ENCODE measurements at regions not wholly inside any gene's neighbourhood (a gene's known extent, or its start where the extent isn't known, plus 50 kb on each side); places are given as distances from the start of the nearest gene placed in this dataset.
A peak's percentile ranks its signal among the peaks of the same experiment; 100 is the strongest.
"Not testable (repeated sequence)": the region's sequence is repeated elsewhere in the genome, so short reads cannot be mapped to it uniquely, and the experiment has no call there.

GRCh38 chr16:33913601-33914000 is 454.2 kb downstream of the TP53TG3F start:
- H3K4me1 Mint-ChIP-seq; DNase-seq; H3K27me3 Mint-ChIP-seq; H3K27ac Mint-ChIP-seq; H3K9me3 Mint-ChIP-seq; H3K36me3 Mint-ChIP-seq (ENCODE audit: low read depth); intact Hi-C loops (cut with micrococcal nuclease); H3K4me3 Mint-ChIP-seq: not testable (repeated sequence)

GRCh38 chr16:33920761-33921545 is 461.5 kb downstream of the TP53TG3F start:
- H3K27ac Mint-ChIP-seq; H3K27me3 Mint-ChIP-seq; H3K4me1 Mint-ChIP-seq; intact Hi-C loops (cut with micrococcal nuclease); H3K9me3 Mint-ChIP-seq; H3K4me3 Mint-ChIP-seq; DNase-seq; H3K36me3 Mint-ChIP-seq (ENCODE audit: low read depth): not testable (repeated sequence)

GRCh38 chr16:33922914-33923313 is 463.5 kb downstream of the TP53TG3F start:
- H3K4me1 Mint-ChIP-seq; H3K27me3 Mint-ChIP-seq; H3K27ac Mint-ChIP-seq; intact Hi-C loops (cut with micrococcal nuclease); H3K9me3 Mint-ChIP-seq; H3K4me3 Mint-ChIP-seq; H3K36me3 Mint-ChIP-seq (ENCODE audit: low read depth); DNase-seq: not testable (repeated sequence)

GRCh38 chr16:33928026-33928425 is 468.6 kb downstream of the TP53TG3F start:
- H3K27me3 Mint-ChIP-seq; intact Hi-C loops (cut with micrococcal nuclease); H3K9me3 Mint-ChIP-seq; H3K4me1 Mint-ChIP-seq; H3K27ac Mint-ChIP-seq; DNase-seq; H3K36me3 Mint-ChIP-seq (ENCODE audit: low read depth); H3K4me3 Mint-ChIP-seq: not testable (repeated sequence)

- H3K4me1 Mint-ChIP-seq; H3K36me3 Mint-ChIP-seq (ENCODE audit: low read depth); H3K4me3 Mint-ChIP-seq; DNase-seq; H3K27me3 Mint-ChIP-seq; H3K27ac Mint-ChIP-seq; intact Hi-C loops (cut with micrococcal nuclease); H3K9me3 Mint-ChIP-seq: not testable (repeated sequence)
Observed at GRCh38 chr16:33932191-33932590, 472.8 kb downstream of the TP53TG3F start.

GRCh38 chr16:33933039-33933438 is 473.6 kb downstream of the TP53TG3F start:
- H3K9me3 Mint-ChIP-seq; H3K27ac Mint-ChIP-seq; DNase-seq; intact Hi-C loops (cut with micrococcal nuclease); H3K4me1 Mint-ChIP-seq; H3K4me3 Mint-ChIP-seq; H3K36me3 Mint-ChIP-seq (ENCODE audit: low read depth); H3K27me3 Mint-ChIP-seq: not testable (repeated sequence)

- H3K36me3 Mint-ChIP-seq (ENCODE audit: low read depth); H3K4me1 Mint-ChIP-seq; H3K9me3 Mint-ChIP-seq; H3K27ac Mint-ChIP-seq; H3K27me3 Mint-ChIP-seq; H3K4me3 Mint-ChIP-seq; intact Hi-C loops (cut with micrococcal nuclease); DNase-seq: not testable (repeated sequence)
Observed at GRCh38 chr16:33935766-33936165, 476.4 kb downstream of the TP53TG3F start.

GRCh38 chr16:33938097-33938496 is 478.7 kb downstream of the TP53TG3F start:
- not testable (repeated sequence) for DNase-seq, H3K27ac Mint-ChIP-seq

GRCh38 chr16:33961536-33961935 is 502.1 kb downstream of the TP53TG3F start:
- H3K4me3 Mint-ChIP-seq; H3K4me1 Mint-ChIP-seq; H3K9me3 Mint-ChIP-seq; H3K36me3 Mint-ChIP-seq (ENCODE audit: low read depth); intact Hi-C loops (cut with micrococcal nuclease); H3K27me3 Mint-ChIP-seq; H3K27ac Mint-ChIP-seq: not testable (repeated sequence)
- DNase-seq = peak; percentile 55

More at GRCh38 chr16:33938097-33938496, 478.7 kb downstream of the TP53TG3F start:
- intact Hi-C loops (cut with micrococcal nuclease); H3K9me3 Mint-ChIP-seq; H3K27me3 Mint-ChIP-seq; H3K4me3 Mint-ChIP-seq; H3K4me1 Mint-ChIP-seq; H3K36me3 Mint-ChIP-seq (ENCODE audit: low read depth): not testable (repeated sequence)

GRCh38 chr16:33965534-33965933 is 506.1 kb downstream of the TP53TG3F start:
- H3K4me1 Mint-ChIP-seq; DNase-seq; H3K9me3 Mint-ChIP-seq; H3K4me3 Mint-ChIP-seq; H3K27ac Mint-ChIP-seq; intact Hi-C loops (cut with micrococcal nuclease); H3K36me3 Mint-ChIP-seq (ENCODE audit: low read depth); H3K27me3 Mint-ChIP-seq: not testable (repeated sequence)

- H3K4me1 Mint-ChIP-seq; H3K27ac Mint-ChIP-seq; H3K36me3 Mint-ChIP-seq (ENCODE audit: low read depth); DNase-seq; H3K4me3 Mint-ChIP-seq; intact Hi-C loops (cut with micrococcal nuclease); H3K9me3 Mint-ChIP-seq; H3K27me3 Mint-ChIP-seq: not testable (repeated sequence)
Observed at GRCh38 chr16:33966855-33967254, 507.4 kb downstream of the TP53TG3F start.

GRCh38 chr16:33974557-33974956 is 515.1 kb downstream of the TP53TG3F start:
- H3K27ac Mint-ChIP-seq; DNase-seq; H3K4me3 Mint-ChIP-seq; H3K4me1 Mint-ChIP-seq; H3K36me3 Mint-ChIP-seq (ENCODE audit: low read depth); H3K27me3 Mint-ChIP-seq; intact Hi-C loops (cut with micrococcal nuclease); H3K9me3 Mint-ChIP-seq: not testable (repeated sequence)

GRCh38 chr16:33975744-33976143 is 516.3 kb downstream of the TP53TG3F start:
- H3K9me3 Mint-ChIP-seq; H3K27me3 Mint-ChIP-seq; H3K4me1 Mint-ChIP-seq; H3K36me3 Mint-ChIP-seq (ENCODE audit: low read depth); H3K4me3 Mint-ChIP-seq; H3K27ac Mint-ChIP-seq; intact Hi-C loops (cut with micrococcal nuclease); DNase-seq: not testable (repeated sequence)

- H3K36me3 Mint-ChIP-seq (ENCODE audit: low read depth); DNase-seq; H3K27ac Mint-ChIP-seq; intact Hi-C loops (cut with micrococcal nuclease); H3K9me3 Mint-ChIP-seq; H3K4me3 Mint-ChIP-seq; H3K4me1 Mint-ChIP-seq; H3K27me3 Mint-ChIP-seq: not testable (repeated sequence)
Observed at GRCh38 chr16:33976521-33976920, 517.1 kb downstream of the TP53TG3F start.

- H3K9me3 Mint-ChIP-seq; H3K27ac Mint-ChIP-seq; H3K4me1 Mint-ChIP-seq; H3K36me3 Mint-ChIP-seq (ENCODE audit: low read depth); DNase-seq; intact Hi-C loops (cut with micrococcal nuclease); H3K27me3 Mint-ChIP-seq; H3K4me3 Mint-ChIP-seq: not testable (repeated sequence)
Observed at GRCh38 chr16:33978784-33979183, 519.4 kb downstream of the TP53TG3F start.

All from activated CD4-positive, alpha-beta T cell treated with anti-CD3 and anti-CD28 coated beads, Interleukin-2, amount 10 ng/mL, durations not matched to agents 24 days and 14 days (primary cell).